NB4 (cell line): ENCODE measurements at regions not wholly inside any gene's neighbourhood (a gene's known extent, or its start where the extent isn't known, plus 50 kb on each side); places are given as distances from the start of the nearest gene placed in this dataset.

ENCODE experiments used
- MYC ChIP-seq: IDR thresholded peaks from 2 replicates; pipeline ENCODE4 v1.6.1; 2011; ENCODE audit warnings: low read depth, low read length
- POLR2A ChIP-seq: IDR thresholded peaks from 2 replicates; pipeline ENCODE4 v1.6.1; 2011; ENCODE audit warnings: mild to moderate bottlenecking; ENCODE audit not compliant: insufficient read length; ENCODE audit errors: extremely low read depth
- TF ChIP-seq, protein P1 (sequence below): IDR thresholded peaks from one replicate; pipeline ENCODE4 v1.5.1; 2012; ENCODE audit warnings: low read depth, low read length
- TF ChIP-seq, protein P2 (sequence below): IDR thresholded peaks from 2 replicates; pipeline ENCODE4 v1.6.1; 2011; ENCODE audit warnings: low read depth, low read length

DNA sequence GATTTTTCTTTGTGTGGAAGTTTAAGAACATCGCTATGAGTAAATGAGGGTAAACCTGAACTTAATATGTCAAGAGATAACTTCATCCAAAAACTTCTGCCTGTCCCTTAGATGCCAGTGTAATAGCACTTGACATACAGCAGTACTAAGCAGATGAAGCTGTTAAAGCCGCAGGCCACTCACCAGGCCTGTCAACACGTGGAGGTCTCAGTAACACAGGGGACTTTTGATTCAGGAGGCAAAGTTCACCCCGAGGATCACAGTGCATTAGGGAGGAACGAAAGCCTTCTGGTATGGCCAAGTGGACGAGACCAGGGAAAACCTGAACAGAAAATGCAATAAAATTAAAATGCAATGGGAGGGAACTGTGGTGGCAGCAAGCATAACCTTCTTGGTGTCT, 235.7 kb downstream of the CHD9NB start:
- TF ChIP-seq, protein P1, sequence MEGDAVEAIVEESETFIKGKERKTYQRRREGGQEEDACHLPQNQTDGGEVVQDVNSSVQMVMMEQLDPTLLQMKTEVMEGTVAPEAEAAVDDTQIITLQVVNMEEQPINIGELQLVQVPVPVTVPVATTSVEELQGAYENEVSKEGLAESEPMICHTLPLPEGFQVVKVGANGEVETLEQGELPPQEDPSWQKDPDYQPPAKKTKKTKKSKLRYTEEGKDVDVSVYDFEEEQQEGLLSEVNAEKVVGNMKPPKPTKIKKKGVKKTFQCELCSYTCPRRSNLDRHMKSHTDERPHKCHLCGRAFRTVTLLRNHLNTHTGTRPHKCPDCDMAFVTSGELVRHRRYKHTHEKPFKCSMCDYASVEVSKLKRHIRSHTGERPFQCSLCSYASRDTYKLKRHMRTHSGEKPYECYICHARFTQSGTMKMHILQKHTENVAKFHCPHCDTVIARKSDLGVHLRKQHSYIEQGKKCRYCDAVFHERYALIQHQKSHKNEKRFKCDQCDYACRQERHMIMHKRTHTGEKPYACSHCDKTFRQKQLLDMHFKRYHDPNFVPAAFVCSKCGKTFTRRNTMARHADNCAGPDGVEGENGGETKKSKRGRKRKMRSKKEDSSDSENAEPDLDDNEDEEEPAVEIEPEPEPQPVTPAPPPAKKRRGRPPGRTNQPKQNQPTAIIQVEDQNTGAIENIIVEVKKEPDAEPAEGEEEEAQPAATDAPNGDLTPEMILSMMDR = no peak
- TF ChIP-seq POLR2A (no peak), MYC (no peak)
- TF ChIP-seq, protein P2, sequence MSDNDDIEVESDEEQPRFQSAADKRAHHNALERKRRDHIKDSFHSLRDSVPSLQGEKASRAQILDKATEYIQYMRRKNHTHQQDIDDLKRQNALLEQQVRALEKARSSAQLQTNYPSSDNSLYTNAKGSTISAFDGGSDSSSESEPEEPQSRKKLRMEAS = no peak
